ENCODE measurements at regions not wholly inside any gene's neighbourhood (a gene's known extent, or its start where the extent isn't known, plus 50 kb on each side); places are given as distances from the start of the nearest gene placed in this dataset.

- TF ChIP-seq CTCF (IDR thresholded peaks at IDR 0.05) (no peak), EZH2 (IDR thresholded peaks at IDR 0.05) (no peak)
Measured at GRCh38 chr12:28681980-28682379, 467.1 kb upstream of the FAR2 start.
